Activated CD4-positive, alpha-beta T cell treated with anti-CD3 and anti-CD28 coated beads, Interleukin-2, amount 50 U/mL, for 48 hours (primary cell): ENCODE measurements at regions not wholly inside any gene's neighbourhood (a gene's known extent, or its start where the extent isn't known, plus 50 kb on each side); places are given as distances from the start of the nearest gene placed in this dataset.

ENCODE experiments used
- DNase-seq, 2 experiments: peaks; one replicate each; pipeline ENCODE4 v3.0.0-alpha.2; 2020

GRCh38 chr18:11553098-11553940 is 56.1 kb upstream of the SLC35G4 start:
- DNase-seq: peak; percentile 25 to 38

GRCh38 chr18:11548916-11549551 is 60.4 kb upstream of the SLC35G4 start:
- DNase-seq: no peak

- DNase-seq: no peak
Measured at GRCh38 chr18:11548396-11548795, 61.0 kb upstream of the SLC35G4 start.

GRCh38 chr18:11544060-11544633 is 65.2 kb upstream of the SLC35G4 start:
- no peak for DNase-seq

GRCh38 chr18:11541179-11541578 is 68.2 kb upstream of the SLC35G4 start:
- DNase-seq: no peak

- DNase-seq: no peak
Measured at GRCh38 chr18:11533942-11534496, 75.4 kb upstream of the SLC35G4 start.

GRCh38 chr18:11533513-11533890 is 75.9 kb upstream of the SLC35G4 start:
- DNase-seq: no peak

GRCh38 chr18:11532758-11533512 is 76.5 kb upstream of the SLC35G4 start:
- DNase-seq: no peak

- DNase-seq: no peak
Measured at GRCh38 chr18:11529081-11529480, 80.3 kb upstream of the SLC35G4 start.

GRCh38 chr18:11526675-11527074 is 82.7 kb upstream of the SLC35G4 start:
- DNase-seq: no peak

GRCh38 chr18:11523804-11524203 is 85.6 kb upstream of the SLC35G4 start:
- no peak for DNase-seq

GRCh38 chr18:11522992-11523391 is 86.4 kb upstream of the SLC35G4 start:
- DNase-seq: no peak

GRCh38 chr18:11521853-11522252 is 87.5 kb upstream of the SLC35G4 start:
- DNase-seq: no peak

GRCh38 chr18:11520536-11520935 is 88.9 kb upstream of the SLC35G4 start:
- DNase-seq: no peak

GRCh38 chr18:11518788-11519685 is 90.4 kb upstream of the SLC35G4 start:
- peak; percentile 50 to 56 for DNase-seq

GRCh38 chr18:11517704-11518103 is 91.7 kb upstream of the SLC35G4 start:
- no peak for DNase-seq

- no peak for DNase-seq
Measured at GRCh38 chr18:11516751-11517503, 92.5 kb upstream of the SLC35G4 start.

- no peak for DNase-seq
Measured at GRCh38 chr18:11514267-11514666, 95.1 kb upstream of the SLC35G4 start.

- DNase-seq: no peak
Measured at GRCh38 chr18:11512096-11513025, 97.0 kb upstream of the SLC35G4 start.
